ENCODE measurements at regions not wholly inside any gene's neighbourhood (a gene's known extent, or its start where the extent isn't known, plus 50 kb on each side); places are given as distances from the start of the nearest gene placed in this dataset.

DNA sequence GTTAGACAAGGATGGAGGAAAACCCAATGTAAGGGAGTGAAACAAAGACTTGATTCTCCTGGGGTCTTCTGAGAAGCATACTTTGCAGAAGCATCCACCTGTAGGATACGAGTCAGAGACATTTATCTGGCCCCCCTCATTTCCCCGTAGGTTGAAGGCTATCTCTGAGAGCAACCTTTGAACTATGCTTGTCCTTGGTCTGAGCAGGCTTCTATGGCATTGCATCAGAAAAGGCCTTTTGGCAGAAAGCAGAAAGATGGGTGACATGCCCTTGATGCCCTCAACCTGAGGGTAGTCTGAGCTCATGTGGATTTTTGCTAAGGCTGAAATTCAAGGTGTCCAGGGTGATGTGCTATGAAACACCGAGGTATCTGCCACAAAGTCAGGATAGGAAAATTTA, 131.6 kb upstream of the SGO1 start:
- no peak for TF ChIP-seq POLR2A (IDR thresholded peaks at IDR 0.05)
- TF ChIP-seq, protein P1, sequence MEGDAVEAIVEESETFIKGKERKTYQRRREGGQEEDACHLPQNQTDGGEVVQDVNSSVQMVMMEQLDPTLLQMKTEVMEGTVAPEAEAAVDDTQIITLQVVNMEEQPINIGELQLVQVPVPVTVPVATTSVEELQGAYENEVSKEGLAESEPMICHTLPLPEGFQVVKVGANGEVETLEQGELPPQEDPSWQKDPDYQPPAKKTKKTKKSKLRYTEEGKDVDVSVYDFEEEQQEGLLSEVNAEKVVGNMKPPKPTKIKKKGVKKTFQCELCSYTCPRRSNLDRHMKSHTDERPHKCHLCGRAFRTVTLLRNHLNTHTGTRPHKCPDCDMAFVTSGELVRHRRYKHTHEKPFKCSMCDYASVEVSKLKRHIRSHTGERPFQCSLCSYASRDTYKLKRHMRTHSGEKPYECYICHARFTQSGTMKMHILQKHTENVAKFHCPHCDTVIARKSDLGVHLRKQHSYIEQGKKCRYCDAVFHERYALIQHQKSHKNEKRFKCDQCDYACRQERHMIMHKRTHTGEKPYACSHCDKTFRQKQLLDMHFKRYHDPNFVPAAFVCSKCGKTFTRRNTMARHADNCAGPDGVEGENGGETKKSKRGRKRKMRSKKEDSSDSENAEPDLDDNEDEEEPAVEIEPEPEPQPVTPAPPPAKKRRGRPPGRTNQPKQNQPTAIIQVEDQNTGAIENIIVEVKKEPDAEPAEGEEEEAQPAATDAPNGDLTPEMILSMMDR (IDR thresholded peaks at IDR 0.05), result no peak
